ENCODE measurements at regions not wholly inside any gene's neighbourhood (a gene's known extent, or its start where the extent isn't known, plus 50 kb on each side); places are given as distances from the start of the nearest gene placed in this dataset.

- TF ChIP-seq POLR2AphosphoS5 (IDR thresholded peaks at IDR 0.05; ENCODE audit: low read depth, low read length), result no peak
- no peak for TF ChIP-seq POLR2A (IDR thresholded peaks at IDR 0.05; ENCODE audit: low read depth, low read length)
- TF ChIP-seq TAF1 (IDR thresholded peaks at IDR 0.05; ENCODE audit: borderline replicate concordance, low read depth, low read length), result no peak
Observed at GRCh38 chr4:28421221-28421620, 1560.6 kb downstream of the STIM2 start.
